ENCODE measurements at regions not wholly inside any gene's neighbourhood (a gene's known extent, or its start where the extent isn't known, plus 50 kb on each side); places are given as distances from the start of the nearest gene placed in this dataset.
A peak's percentile ranks its signal among the peaks of the same experiment; 100 is the strongest.

GRCh38 chr1:58979677-58980076, 195.8 kb upstream of the JUN start:
- DNase-seq, result no peak

- peak in 1 of 3 experiments; percentile 8 for DNase-seq
Measured at GRCh38 chr1:58981392-58981791, 197.5 kb upstream of the JUN start.

DNA sequence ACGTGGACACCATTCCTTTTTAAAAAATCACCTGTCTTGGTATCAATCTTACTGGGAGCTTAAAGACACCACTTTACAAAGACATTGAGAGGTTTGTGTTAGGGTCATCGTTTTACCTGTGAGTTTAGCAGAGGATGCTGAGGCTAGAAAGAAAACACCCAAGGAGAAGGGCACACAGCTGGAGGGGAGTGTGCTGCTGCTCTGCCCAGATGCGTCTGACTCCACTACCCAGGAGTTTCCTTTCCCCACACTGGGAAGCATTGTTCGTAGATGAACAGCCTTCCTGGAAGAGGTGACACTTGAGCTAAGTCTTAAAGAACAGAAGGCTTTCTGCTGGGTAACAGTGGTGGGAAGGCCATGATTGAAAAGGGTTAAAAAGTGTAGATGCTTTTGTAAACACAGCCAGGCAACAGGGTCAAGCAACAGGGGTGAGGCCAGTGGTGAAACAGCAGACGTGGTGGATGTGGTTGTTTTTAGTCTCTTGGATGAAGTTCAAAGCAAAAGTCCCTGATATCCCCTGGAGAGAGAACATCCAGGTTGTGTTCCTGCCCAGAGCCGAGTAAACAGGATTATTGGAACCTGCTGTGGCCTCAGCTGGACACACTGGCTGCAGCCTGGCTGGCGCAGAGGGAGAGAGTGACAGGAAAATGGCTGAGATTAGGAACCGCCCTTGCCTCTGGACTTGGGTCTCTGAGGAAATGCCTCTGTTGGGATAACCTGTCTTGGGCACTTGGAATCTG, 198.6 kb upstream of the JUN start:
- DNase-seq, result peak in 2 of 3 experiments; percentile 54 to 86

DNA sequence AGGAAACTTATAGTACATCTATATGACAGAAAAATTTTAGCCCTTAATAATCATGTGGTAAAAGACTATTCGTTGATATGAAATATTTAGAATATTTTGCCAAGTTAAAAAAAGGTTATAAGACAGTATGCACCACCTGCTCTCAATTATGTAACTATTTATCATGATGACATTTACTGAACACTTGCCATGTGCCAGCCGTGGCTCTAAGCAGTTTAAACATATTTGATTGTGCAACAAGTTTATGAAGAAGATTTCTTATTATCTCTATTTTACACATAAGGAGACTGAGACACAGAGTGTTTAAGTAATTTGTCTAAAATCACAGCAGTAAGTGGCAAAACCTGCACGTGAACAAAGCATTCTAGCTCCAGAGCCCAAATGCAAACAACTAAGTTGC, 199.3 kb upstream of the JUN start:
- peak in 2 of 3 experiments; percentile 25 to 61 for DNase-seq

DNA sequence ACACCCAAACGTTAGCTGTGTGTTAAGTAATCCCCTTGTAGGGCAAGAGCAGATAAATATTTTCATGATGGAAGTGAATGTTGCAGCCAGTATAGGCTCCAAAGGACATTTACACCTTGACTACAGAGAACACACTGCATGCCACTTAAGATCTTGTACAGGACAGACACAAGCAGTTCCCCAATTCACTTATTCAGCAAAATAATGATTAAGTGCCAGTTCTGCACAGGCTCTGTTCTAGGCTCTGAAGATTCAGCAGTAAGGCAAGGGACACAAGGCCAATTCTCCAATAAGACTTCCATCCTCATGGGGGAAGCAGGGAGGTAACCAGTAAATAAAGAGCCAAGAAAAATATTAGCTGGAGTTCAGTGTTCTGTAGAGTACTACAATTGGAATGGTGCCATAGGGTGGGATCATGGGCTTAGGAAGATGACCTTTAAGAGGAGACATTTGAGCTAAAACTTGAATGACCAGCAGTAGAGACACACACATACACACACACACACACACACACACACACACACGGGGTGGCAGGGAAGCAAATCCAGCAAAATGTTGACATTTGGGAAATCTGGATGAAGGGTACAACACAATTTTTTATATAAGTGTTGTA, 199.9 kb upstream of the JUN start:
- peak in 1 of 3 experiments; percentile 35 for DNase-seq

DNA sequence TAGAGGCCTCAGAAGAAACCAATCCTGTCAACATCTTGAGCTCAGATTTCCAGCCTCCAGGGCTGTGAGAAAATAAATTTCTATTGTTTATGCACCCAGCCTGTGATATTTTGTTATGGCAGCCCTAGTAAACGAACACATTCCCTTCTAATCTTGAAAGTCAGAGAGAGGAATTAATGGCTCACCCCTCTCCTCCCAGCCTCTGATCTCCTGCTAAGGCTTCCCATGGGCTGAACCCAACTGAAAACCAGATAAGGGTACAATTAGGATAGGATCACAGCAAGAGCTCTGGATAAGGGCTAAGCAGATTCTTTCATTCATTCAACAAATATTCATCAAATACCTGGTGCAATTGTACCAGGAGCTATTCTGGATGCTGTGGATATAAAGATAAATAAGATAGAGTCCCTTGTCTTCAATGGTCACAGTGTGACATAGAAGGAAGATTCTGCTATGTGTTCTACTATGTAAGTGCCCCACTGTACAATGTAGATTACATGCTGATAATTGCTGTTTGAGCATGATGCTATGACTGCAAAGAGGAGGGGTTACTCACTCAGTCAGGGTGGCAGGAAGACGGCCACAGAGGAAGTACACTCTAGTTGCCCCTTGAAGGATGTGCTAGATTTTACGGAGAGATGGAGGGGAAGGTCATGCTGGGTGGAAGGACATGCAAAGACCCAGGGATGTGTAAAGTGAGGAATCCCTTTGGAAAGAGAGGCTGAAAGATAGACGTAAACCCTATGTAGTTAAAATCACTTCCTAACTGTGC, 203.3 kb upstream of the JUN start:
- no peak for DNase-seq

GRCh38 chr1:58988752-58989151, 204.9 kb upstream of the JUN start:
- DNase-seq, result no peak

GRCh38 chr1:58989845-58990244, 206.0 kb upstream of the JUN start:
- no peak for DNase-seq

- no peak for DNase-seq
Measured at GRCh38 chr1:58991305-58991704, 207.5 kb upstream of the JUN start.

DNA sequence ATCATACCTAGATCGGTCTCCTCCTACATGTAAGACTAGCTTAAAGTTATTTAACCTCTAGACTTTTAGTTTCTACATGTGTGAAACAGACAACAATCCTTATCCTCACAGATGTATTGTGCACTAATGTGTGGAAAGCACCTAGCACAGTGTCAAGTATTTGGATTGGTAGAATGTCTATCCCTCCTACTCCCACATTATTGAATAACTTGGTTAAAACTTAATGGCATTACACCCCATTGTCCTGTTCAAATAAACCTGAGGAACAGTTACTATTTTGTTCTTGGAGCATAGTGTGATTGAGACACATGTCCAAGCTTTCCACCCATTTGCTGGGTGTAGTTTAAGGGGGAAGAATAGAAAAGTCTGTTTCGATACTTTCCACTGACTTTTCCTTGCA, 208.8 kb upstream of the JUN start:
- DNase-seq, result no peak

- no peak for DNase-seq
Measured at GRCh38 chr1:58993403-58993802, 209.6 kb upstream of the JUN start.

- DNase-seq, result no peak
Measured at GRCh38 chr1:58994664-58995063, 210.8 kb upstream of the JUN start.

- DNase-seq, result peak in 1 of 3 experiments; percentile 6
Measured at GRCh38 chr1:58996341-58997059, 212.7 kb upstream of the JUN start.

- no peak for DNase-seq
Measured at GRCh38 chr1:58997060-58997411, 213.2 kb upstream of the JUN start.

DNA sequence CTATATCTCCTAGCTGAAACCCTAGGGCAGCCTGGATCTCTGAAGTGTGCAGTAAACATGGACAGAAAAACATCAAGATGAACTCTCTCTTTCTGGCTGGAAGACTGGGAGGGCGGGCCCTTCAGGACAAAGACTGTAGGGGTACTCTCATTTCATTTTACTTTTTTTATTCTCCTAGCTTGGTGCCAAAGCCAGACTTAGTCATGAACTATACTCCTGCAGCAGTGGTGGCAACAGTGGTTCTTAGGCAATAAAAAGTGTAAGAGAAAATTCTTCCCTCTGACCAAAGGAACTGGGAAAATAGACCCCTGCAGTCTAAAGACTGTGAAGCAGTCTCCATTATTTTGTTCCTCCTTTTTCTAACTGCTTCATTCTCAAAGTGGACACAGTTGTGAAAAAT, 213.8 kb upstream of the JUN start:
- DNase-seq, result no peak

DNA sequence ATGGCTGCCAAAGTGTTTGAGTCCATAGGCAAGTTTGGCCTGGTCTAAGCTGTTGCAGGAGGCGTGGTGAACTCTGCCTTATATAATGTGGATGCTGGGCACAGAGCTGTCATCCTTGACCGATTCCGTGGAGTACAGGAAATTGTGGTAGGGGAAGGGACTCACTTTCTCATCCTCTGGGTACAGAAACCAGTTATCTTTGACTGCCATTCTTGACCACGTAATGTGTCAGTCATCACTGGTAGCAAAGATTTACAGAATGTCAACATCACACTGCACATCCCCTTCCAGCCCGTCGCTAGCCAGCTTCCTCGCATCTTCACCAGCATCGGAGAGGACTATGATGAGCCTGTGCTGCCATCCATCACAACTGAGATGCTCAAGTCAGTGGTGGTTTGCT, 215.8 kb upstream of the JUN start:
- DNase-seq, result no peak

GRCh38 chr1:59004755-59005154, 220.9 kb upstream of the JUN start:
- no peak for DNase-seq

- no peak for DNase-seq
Measured at GRCh38 chr1:59005491-59006288, 221.8 kb upstream of the JUN start.

GRCh38 chr1:59006289-59006658, 222.4 kb upstream of the JUN start:
- DNase-seq, result no peak

DNA sequence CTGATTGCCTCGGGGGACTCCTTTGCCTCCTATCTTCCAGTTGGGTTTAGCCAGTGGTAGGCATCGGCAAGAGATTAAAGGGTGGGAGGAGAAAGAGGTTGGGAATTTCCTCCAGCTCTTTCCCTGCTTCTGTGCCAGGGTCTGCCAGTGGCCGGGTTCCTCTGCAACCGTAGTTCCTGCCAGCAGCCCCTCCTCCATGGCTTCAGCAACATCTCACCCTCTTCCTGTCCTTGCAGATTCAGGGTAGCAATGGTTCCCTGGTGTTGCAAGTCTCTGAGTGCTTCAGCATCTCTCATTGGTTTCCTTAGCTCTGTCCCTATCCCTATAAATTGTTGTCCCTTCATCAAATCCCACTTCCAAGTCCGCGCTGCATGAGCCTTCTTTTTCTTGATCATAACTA, 223.1 kb upstream of the JUN start:
- no peak for DNase-seq

GRCh38 chr1:59007429-59007819, 223.6 kb upstream of the JUN start:
- no peak for DNase-seq

GRCh38 chr1:59007820-59008598, 224.2 kb upstream of the JUN start:
- no peak for DNase-seq

All from NCI-H1417 (cell line).